Fibroblast of skin of right quadriceps (primary cell): ENCODE measurements at regions not wholly inside any gene's neighbourhood (a gene's known extent, or its start where the extent isn't known, plus 50 kb on each side); places are given as distances from the start of the nearest gene placed in this dataset.
"Not testable (repeated sequence)": the region's sequence is repeated elsewhere in the genome, so short reads cannot be mapped to it uniquely, and the experiment has no call there.

Experiments used
- DNase-seq: peaks from one replicate; pipeline ENCODE4 v3.0.0-alpha.2; 2013

DNA sequence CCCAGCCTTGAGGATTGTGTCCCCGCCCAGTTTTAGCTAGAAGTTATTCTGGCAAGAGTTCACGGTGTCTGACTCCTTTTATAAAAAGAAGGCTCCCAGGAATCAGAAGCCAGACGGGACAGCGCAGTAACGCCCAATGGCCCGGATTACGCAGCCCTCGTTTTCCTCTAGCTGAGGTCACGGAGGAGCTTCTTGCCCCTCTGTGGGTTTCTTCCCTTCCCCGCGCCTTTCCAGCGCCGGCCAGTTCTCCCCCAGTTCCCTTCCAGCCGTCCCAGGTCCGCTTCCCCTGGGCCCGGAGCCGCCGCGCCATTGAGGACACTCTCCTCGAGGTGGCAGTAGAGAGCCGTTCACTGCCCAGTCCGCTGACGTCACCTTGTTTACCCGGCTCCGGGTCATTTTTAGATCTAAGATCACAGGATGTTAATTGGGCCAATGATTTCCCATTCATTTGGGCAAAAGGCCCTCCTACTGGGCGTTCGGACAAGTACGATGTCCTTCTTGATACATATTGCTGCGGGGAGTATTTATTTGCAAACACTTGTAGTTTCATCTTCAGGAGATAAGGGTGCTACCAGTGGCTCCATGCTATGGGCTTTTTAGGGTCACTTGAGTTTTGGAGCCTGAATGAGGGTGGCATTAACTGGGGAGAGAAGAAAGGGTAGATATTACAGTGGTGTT, 81.5 kb upstream of the PPM1B start:
- peak; percentile 58 for DNase-seq

GRCh38 chr2:44087714-44088092, 81.0 kb upstream of the PPM1B start:
- no peak for DNase-seq

DNA sequence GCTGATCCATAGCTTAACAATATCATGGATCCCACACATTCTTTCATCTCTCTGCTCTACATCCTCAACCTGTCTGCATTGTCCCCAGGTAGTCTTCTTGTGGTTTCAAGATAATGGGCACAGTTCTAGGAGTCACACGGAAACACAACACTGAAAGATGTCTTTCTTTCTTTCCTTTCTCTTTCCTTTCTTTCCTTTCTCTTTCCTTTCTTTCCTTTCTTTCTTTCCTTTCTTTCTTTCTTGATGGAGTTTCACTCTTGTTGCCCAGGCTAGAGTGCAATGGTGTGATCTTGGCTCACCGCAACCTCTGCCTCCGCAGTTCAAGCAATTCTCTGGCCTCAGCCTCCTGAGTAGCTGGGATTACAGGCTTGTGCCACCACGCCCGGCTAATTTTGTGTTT, 76.2 kb upstream of the PPM1B start:
- not testable (repeated sequence) for DNase-seq

DNA sequence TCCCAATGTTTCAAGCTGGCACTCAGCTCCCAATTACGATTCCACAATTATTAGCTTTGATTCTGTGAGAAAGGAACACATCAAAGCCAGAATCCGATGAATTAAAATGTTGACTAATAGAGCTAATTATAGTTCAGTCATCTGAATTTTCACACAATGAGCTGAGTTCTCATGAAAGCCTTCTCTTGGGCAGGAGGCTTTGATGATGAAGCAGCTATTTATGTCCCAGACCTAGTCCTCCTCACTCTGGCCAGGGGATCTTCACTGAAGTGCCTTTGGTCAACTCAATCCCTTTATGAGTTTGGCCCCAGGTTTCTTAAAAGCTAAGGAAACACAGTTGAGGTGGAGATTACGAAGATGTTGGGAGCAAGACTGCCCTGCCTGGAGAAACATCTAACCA, 74.7 kb upstream of the PPM1B start:
- no peak for DNase-seq

DNA sequence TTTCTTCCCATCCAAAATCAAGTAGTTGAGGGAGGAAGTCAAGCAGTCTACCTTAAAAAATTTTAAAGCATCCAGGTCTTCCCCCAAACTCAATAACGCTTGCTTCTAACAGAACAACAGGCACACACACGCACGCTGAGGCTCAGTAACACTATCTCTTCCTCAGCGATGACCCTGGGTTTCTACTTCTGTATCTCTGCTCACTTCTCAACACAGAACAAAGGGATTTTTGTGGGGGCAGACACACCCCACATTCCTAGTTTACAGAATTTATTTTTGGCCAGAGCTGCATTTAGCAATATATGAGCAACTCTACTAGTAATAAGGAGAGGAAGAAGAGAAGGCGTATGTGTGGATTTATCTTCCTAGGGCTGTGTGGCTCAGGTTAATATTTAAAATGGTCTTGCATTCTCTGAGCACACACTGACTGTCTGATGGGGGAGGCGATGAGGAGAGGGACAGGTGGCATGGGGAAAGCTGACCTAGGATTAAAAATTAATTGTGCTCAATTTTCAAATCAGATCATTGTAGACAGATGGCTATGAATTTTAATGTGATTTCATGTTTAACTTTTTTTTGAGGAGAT, 71.3 kb upstream of the PPM1B start:
- DNase-seq: no peak

DNA sequence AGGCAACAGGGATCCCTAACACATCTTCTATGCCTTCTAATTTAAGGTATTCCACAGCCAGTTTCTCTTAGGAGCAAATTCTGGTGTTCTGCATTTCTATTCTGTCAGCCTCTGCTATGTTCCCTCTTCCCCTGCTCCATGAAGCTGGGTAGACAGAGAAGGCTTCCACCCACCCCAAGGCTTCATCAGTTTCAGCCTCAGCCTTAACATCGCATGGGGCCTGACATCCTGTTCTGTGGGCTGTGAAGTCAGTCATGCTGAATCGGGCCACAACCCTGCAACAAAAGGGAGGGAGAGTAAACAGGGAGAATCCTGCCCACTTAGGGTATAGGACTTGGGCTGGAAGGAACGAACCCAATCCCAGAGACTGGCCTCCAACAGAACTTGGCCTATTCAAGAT, 70.6 kb upstream of the PPM1B start:
- DNase-seq: no peak

DNA sequence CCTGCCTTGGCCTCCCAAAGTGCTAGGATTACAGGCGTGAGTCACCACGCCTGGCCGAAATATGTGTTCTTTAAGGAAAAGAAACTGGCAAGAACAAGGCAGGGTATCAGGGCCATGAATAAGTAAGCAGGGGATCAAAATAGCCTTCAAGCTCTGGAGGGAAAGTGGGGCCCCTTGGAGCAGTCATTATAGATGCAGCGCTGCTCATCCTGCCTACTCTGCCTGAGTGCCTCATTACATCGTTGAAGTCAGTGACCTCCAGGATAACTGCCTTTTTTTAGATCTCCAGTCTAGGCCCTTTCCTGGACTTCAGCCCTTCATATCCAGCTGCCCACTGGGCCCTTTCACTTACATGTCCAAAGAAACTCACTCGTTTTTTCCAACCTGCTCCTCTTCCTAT, 69.8 kb upstream of the PPM1B start:
- DNase-seq: no peak

GRCh38 chr2:44100351-44100750, 68.3 kb upstream of the PPM1B start:
- DNase-seq: peak; percentile 62

DNA sequence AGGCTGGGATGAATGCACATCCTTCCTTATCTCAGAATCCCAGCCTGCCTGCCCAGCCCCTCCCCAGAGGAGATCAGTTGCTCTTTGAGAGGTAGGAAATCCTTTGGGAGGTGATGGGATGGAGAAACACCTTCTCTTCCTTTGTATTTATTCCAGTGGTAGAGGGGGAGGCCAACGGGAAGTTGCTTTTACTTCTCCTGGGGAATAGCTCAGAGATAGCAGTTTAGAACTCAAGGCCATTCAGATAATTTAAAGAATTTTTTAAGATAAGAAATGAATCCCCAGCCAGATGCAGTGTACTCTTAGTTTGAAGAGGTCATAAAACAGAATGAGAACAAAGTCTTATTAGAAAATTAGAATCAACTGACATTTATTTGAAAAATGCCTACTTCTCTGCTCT, 67.4 kb upstream of the PPM1B start:
- DNase-seq: no peak

DNA sequence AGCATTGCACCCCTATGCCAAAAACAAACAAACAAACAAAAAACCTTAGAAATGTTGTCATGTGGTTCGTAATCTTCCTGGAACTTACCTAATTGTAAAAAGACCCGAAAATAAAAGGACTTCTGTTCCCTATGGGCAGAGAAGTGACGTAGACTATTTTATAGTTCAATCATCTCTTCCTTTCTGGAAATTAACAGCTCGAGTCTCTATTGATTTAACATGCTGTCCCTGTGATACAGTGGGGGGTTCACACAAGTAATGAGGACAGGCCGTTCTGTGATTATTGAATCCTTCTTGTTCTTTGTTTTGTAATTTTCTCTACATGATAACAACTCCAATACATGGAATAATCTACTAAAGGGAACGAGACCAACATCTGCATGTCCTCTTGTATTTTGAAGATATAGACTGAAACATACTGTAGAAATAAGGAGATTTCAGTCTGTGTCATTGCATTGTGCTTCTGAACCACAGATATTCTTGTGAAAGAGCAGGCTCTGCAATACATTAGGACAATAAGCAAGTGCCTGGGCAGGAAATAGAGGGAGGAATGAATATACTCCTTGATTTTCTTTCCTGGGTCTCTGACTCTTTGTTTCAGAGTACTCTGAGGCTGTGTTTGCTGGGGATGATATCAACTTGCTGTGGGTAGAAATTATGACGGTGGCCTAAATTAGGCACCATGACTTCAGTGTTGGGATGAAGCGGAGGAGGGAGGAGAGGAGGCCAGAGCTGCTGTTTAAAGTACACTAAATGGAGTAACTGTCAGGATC, 65.7 kb upstream of the PPM1B start:
- no peak for DNase-seq

DNA sequence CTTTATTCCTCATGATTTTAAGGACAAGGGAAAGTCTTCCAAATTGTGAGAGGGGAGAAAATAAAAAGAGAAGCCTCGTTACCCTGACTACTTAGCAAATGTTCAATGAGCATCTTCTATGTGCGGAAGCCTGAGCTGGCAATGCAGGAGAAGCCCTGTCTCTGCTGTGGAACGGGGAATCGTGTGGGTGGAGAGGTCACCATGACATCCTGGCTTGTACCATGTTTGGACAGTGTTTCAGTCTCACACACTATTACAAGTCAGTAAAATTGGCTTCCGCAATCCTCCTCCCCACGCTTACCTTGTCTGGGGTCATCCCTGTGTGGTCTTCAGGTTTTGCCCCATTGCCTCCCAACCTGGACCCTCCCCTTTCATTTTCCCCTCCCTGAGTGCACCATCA, 65.0 kb upstream of the PPM1B start:
- no peak for DNase-seq

DNA sequence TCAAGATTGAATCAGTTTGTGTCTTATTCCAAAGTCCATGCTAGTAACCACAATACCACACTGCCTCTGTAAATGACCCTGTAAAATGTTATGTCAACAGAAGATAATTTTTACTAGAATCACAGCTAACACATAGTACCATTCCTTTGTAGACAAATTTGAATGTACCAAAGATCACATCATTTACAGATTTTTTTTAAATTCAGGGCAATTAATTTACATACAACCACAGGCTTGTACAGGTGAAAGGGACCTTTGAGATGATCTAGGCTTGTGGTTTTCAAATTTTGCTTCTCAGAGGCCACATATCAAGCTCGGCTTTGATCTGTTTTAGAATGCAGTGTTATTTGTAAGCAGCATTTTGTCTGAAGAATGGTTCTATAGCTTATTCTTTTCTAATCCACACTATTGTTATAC, 63.8 kb upstream of the PPM1B start:
- DNase-seq: no peak

DNA sequence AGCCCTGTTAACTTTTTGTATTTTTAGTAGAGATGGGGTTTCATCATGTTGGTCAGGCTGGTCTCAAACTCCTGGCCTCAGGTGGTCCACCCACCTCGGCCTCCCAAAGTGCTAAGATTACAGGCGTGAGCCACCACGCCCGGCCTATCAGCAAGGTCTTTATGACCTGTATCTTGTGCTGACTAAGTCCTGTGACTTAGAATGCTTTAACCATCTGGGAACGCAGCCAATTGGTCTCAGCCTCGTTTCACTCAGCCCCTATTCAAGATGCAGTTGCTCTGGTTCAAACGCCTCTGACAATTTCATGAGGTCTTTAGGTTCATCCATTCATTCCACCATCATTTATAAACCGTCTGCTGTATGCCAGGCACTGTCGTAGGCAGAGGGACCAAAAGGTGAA, 62.2 kb upstream of the PPM1B start:
- DNase-seq: not testable (repeated sequence)

DNA sequence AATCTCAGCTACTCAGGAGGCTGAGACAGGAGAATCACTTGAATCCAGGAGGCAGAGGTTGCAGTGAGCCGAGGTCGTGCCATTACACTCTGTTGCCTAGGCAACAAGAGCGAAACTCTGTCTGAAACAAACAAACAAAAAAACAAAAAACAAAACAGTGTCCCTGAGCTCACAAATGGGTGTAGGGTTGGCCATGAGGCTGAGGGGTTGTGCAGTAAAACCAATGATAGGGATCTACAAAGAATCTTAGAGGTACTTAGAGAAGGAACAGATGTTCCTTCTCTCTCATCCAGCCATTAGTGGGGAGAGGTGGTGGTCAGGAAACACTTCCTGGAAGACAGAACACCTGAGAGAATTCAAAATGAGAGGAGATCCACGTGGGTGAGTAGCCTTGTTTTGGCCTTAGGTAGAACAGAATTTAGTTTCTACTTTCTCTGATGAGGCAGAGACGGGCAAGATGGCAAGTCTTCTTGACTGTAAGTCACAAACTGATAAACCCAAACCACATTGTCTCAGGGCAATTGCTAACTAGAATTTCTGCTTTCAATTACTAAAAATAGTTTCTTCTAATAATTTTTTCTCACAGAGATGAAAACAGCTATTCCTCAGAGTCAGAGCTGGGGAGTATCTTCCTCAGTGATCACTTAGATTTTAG, 61.5 kb upstream of the PPM1B start:
- DNase-seq: no peak

- DNase-seq: no peak
Measured at GRCh38 chr2:44107974-44108373, 60.7 kb upstream of the PPM1B start.

DNA sequence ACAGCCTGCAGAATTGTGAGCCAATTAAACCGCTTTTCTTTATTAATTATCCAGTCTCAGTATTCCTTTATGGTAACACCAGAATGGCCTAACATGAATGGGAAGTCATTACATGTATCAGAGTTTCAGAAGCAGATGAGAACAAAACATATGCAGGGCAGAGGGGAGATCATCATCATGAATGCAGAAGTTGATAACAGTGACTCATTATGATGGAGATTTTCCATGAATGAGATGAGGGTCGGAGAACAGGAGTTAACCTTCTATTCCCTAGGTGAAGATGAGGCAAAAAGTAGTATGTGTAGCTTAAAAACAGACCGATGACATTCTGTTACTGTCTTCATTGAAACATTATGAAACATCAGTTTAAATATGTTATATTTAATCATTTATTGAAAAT, 59.5 kb upstream of the PPM1B start:
- DNase-seq: no peak

- no peak for DNase-seq
Measured at GRCh38 chr2:44110444-44110843, 58.2 kb upstream of the PPM1B start.

DNA sequence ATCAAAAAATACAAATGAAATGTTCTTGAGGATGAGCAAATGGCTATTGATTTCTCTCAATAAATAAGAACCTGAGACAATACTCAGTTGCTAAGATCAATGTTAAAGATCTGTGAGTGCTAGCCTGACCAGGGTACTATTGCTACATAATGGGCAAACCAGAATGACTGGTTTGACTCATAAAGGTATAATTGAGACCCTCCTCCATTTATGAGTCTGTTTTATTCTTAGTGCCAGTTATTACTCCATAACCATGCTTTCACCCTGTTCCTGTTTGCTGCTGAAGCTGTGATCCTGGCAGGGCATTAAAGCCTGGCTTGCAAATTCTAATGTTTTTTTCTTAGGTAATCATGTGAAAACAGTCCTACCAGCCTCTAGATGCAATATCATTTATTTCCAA, 56.6 kb upstream of the PPM1B start:
- DNase-seq: no peak

DNA sequence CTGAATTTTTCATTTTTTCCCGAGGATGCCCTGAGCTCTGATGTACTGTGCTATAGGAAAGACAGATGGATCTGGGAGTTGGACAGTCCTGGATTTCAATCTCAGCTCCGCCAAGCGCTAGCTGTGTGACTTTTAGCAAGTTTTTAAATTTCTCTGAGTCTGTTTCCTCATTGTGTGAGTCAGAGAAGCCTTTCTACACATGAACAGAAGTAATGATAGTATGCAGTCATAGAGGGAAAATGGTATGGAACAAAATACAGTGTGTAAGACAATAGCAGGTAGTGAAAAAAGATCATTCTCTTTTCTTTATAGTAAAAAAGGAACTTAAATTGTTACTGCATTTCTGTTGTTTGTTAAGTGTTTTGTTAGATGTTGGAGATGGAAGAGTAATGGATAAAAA, 52.4 kb upstream of the PPM1B start:
- no peak for DNase-seq

DNA sequence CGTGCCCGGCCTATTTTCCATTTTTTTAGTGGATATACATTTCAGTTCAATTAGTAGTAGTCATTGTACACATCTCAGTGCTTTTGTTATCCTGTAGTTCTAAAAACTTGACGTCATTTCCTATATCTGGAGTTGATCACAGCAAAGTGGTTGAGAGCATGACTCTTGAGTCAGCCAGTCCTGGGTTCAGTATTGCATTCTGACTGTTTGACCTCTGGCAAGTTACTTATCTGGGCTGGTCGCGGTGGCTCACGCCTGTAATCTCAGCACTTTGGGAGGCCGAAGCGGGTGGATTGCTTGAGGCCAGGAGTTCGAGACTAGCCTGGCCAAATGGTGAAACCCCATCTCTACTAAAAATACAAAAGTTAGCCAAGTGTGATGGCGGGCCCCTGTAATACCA, 50.4 kb upstream of the PPM1B start:
- peak; percentile 21 for DNase-seq
